Thyroid gland (tissue), 4 donors: ENCODE measurements at regions not wholly inside any gene's neighbourhood (a gene's known extent, or its start where the extent isn't known, plus 50 kb on each side); places are given as distances from the start of the nearest gene placed in this dataset.

ENCODE experiments used
- CTCF ChIP-seq, 6 experiments: fragments of 200-600 bp in 3 of 6; fragments of 450-650 bp in 3 of 6; sonication (generic) in 3 of 6; IDR thresholded peaks; one replicate each; pipeline ENCODE4 v1.5.1; 2016 to 2019; ENCODE audit warnings: antibody characterized with exemption in 6 of 6, mild to moderate bottlenecking in 2 of 6, inconsistent platforms in 1 of 6, moderate library complexity in 1 of 6
- POLR2A ChIP-seq, 2 donors: fragments of 450-650 bp; IDR thresholded peaks; one replicate each; pipeline ENCODE4 v1.6.1; 2017; ENCODE audit warnings: antibody characterized with exemption in 2 of 2, mild to moderate bottlenecking in 2 of 2, moderate library complexity in 1 of 2

DNA sequence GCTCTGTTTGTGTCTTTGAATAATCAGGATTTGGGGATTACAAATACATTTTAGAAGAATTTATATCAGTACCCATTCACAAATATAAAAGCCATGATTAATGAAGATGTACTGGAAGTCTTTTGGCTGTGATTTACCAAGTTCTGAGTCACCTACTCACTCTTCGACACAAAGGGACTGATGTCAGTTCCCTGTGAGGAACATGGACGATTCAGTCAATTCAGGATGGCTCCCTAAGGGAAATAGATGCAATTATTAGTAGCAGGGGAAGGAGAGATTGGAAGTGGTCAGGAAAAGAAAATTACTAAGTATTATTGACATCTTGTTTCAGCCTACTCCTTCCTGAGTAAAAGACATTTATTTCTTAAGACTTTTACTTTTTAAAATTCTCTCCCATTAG is 550.7 kb upstream of the SLIT2 start:
- TF ChIP-seq CTCF (IDR thresholded peaks at IDR 0.05) = no peak
- no peak for TF ChIP-seq POLR2A (IDR thresholded peaks at IDR 0.05)
